K562 (cell line): ENCODE measurements at regions not wholly inside any gene's neighbourhood (a gene's known extent, or its start where the extent isn't known, plus 50 kb on each side); places are given as distances from the start of the nearest gene placed in this dataset.

Source experiments
- CBFA2T2 ChIP-seq: fragments of 450-650 bp; conservative IDR thresholded peaks from 2 replicates; pipeline ENCODE4 v1.6.1; 2017; ENCODE audit warnings: mild to moderate bottlenecking
- CBFA2T3 ChIP-seq: fragments of 450-650 bp; IDR thresholded peaks from 2 replicates; pipeline ENCODE4 v1.6.1; 2017
- CHD1 ChIP-seq: fragments of 200-600 bp; sonication (generic); IDR thresholded peaks from one replicate; pipeline ENCODE4 v1.6.1; 2012; ENCODE audit warnings: mild to moderate bottlenecking, moderate library complexity, low read length, inconsistent platforms
- ELF4 ChIP-seq: fragments of 450-650 bp; formaldehyde crosslinking; IDR thresholded peaks from 2 replicates; pipeline ENCODE4 v1.4.0; 2022; ENCODE audit warnings: missing genetic modification characterization
- FOXO4 ChIP-seq: fragments of 450-650 bp; formaldehyde crosslinking; IDR thresholded peaks from 2 replicates; pipeline ENCODE4 v1.4.0; 2020; ENCODE audit warnings: mild to moderate bottlenecking, moderate library complexity
- ID3 ChIP-seq, 2 experiments: fragments of 250-450 bp in 1 of 2; fragments of 450-650 bp in 1 of 2; sonication (Bioruptor Pico) in 1 of 2; IDR thresholded peaks; 2 replicates each; pipeline versions ENCODE4 v1.6.1 to v1.8.0; 2016 to 2021; ENCODE audit warnings: mild to moderate bottlenecking in 2 of 2, moderate library complexity in 2 of 2, missing compliant biosample characterization in 1 of 2, missing genetic modification characterization in 1 of 2
- NCOA1 ChIP-seq: fragments of 450-650 bp; IDR thresholded peaks from 2 replicates; pipeline ENCODE4 v1.6.1; 2016; ENCODE audit warnings: low read depth
- SMARCB1 ChIP-seq: IDR thresholded peaks from 2 replicates; pipeline ENCODE4 v1.6.1; 2011; ENCODE audit warnings: improper control_type of control experiment, low read depth; ENCODE audit not compliant: insufficient read length
- TAL1 ChIP-seq: fragments of 450-650 bp; IDR thresholded peaks from 2 replicates; pipeline ENCODE4 v1.6.1; 2016; ENCODE audit warnings: mild to moderate bottlenecking
- TEAD4 ChIP-seq, 2 experiments: sonication (generic) in 1 of 2; formaldehyde crosslinking in 1 of 2; IDR thresholded peaks; 2 replicates each; pipeline versions ENCODE4 v1.6.1 to v1.8.0; 2012 to 2022; ENCODE audit warnings: borderline replicate concordance in 1 of 2, inconsistent platforms in 1 of 2, low read length in 1 of 2, mild to moderate bottlenecking in 1 of 2, missing genetic modification reagents in 1 of 2
- ZBTB1 ChIP-seq: sonication (generic); formaldehyde crosslinking; IDR thresholded peaks from 2 replicates; pipeline ENCODE4 v1.8.1; 2023; ENCODE audit warnings: missing genetic modification reagents, low read depth, mild to moderate bottlenecking, borderline replicate concordance
- ZNF354B ChIP-seq: fragments of 250-450 bp; sonication (Bioruptor Pico); IDR thresholded peaks from 2 replicates; pipeline ENCODE4 v1.4.0; 2020
- ZZZ3 ChIP-seq: fragments of 450-650 bp; IDR thresholded peaks from 2 replicates; pipeline ENCODE4 v1.6.1; 2016; ENCODE audit warnings: antibody characterized with exemption, mild to moderate bottlenecking, moderate library complexity

- TF ChIP-seq CBFA2T2 (peak; percentile 99), CHD1 (no peak), SMARCB1 (peak; percentile 51), CBFA2T3 (peak; percentile 100), TEAD4 (IDR thresholded peaks at IDR 0.05; ENCODE audit: low read length) (peak; percentile 100), TEAD4 (CRISPR knock-in tag; IDR thresholded peaks at IDR 0.05; ENCODE audit: borderline replicate concordance) (no peak), NCOA1 (peak; percentile 92), ID3 (CRISPR knock-in tag; IDR thresholded peaks at IDR 0.05) (no peak), ID3 (tag; IDR thresholded peaks at IDR 0.05) (peak; percentile 79), ZZZ3 (no peak), FOXO4 (no peak), ELF4 (CRISPR knock-in tag) (peak; percentile 93), TAL1 (peak; percentile 99), ZNF354B (CRISPR knock-in tag) (no peak), ZBTB1 (CRISPR knock-in tag) (no peak)
Observed at GRCh38 chr3:65039754-65040210, 352.0 kb upstream of the ADAMTS9 start (continued).
